Esophagus muscularis mucosa (tissue), 3 donors: ENCODE measurements at regions not wholly inside any gene's neighbourhood (a gene's known extent, or its start where the extent isn't known, plus 50 kb on each side); places are given as distances from the start of the nearest gene placed in this dataset.

Experiments used
- POLR2A ChIP-seq: fragments of 450-650 bp; IDR thresholded peaks from one replicate; pipeline ENCODE4 v1.6.1; 2017; ENCODE audit warnings: antibody characterized with exemption, moderate library complexity, mild to moderate bottlenecking, low read depth
- POLR2AphosphoS5 ChIP-seq, 2 donors: sonication (generic); formaldehyde crosslinking; IDR thresholded peaks; one replicate each; pipeline ENCODE4 v1.6.1; 2017; ENCODE audit warnings: antibody characterized with exemption in 2 of 2
- TF ChIP-seq, protein P1 (sequence below), 3 experiments: fragments of 200-600 bp in 2 of 3; fragments of 450-650 bp in 1 of 3; sonication (generic) in 2 of 3; IDR thresholded peaks; one replicate each; pipeline ENCODE4 v1.5.1; 2017 to 2019; ENCODE audit warnings: antibody characterized with exemption in 3 of 3, mild to moderate bottlenecking in 2 of 3, moderate library complexity in 1 of 3

DNA sequence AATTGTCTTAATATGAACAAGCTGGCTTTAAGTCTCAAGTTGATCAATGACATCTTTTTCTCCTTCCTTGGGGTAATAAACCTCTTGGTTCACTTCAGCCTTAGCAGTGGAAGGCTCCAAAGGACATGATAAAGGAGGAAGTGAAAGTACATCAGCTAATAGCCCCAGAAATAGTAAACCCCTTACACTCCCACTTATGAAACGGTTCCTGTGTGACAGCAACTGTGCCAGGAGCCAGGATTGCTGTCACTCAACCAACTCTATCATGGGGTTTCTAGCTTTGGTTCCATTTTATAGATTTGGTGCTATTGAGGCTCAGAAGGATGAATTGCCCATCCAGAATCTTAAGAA lies 216.7 kb downstream of the ABHD5 start:
- TF ChIP-seq POLR2A = no peak
- TF ChIP-seq, protein P1, sequence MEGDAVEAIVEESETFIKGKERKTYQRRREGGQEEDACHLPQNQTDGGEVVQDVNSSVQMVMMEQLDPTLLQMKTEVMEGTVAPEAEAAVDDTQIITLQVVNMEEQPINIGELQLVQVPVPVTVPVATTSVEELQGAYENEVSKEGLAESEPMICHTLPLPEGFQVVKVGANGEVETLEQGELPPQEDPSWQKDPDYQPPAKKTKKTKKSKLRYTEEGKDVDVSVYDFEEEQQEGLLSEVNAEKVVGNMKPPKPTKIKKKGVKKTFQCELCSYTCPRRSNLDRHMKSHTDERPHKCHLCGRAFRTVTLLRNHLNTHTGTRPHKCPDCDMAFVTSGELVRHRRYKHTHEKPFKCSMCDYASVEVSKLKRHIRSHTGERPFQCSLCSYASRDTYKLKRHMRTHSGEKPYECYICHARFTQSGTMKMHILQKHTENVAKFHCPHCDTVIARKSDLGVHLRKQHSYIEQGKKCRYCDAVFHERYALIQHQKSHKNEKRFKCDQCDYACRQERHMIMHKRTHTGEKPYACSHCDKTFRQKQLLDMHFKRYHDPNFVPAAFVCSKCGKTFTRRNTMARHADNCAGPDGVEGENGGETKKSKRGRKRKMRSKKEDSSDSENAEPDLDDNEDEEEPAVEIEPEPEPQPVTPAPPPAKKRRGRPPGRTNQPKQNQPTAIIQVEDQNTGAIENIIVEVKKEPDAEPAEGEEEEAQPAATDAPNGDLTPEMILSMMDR (IDR thresholded peaks at IDR 0.05) = no peak
- TF ChIP-seq POLR2AphosphoS5 (IDR thresholded peaks at IDR 0.05) = no peak
